MM.1S (cell line): ENCODE measurements at regions not wholly inside any gene's neighbourhood (a gene's known extent, or its start where the extent isn't known, plus 50 kb on each side); places are given as distances from the start of the nearest gene placed in this dataset.
"Not testable (repeated sequence)": the region's sequence is repeated elsewhere in the genome, so short reads cannot be mapped to it uniquely, and the experiment has no call there.

ENCODE experiments used
- DNase-seq: peaks from one replicate; pipeline ENCODE4 v3.0.0-alpha.2; 2015
- H2AFZ ChIP-seq: fragments of 300-600 bp; sonication (generic); 2 replicates; pipeline ENCODE4 v1.6.0; 2016; ENCODE audit warnings: antibody characterized with exemption, low read length
- H3F3A ChIP-seq: fragments of 300-600 bp; sonication (generic); 2 replicates; pipeline ENCODE4 v1.6.1; 2016; ENCODE audit warnings: mild to moderate bottlenecking, antibody characterized with exemption, low read length, moderate library complexity, mixed read lengths; ENCODE audit not compliant: insufficient read depth
- H3K27ac ChIP-seq: fragments of 300-600 bp; sonication (generic); 2 replicates; pipeline ENCODE4 v1.5.1; 2016; ENCODE audit warnings: mild to moderate bottlenecking, low read length
- H3K27me3 ChIP-seq: fragments of 300-600 bp; sonication (generic); replicated peaks from 2 replicates; pipeline ENCODE4 v1.6.0; 2016; ENCODE audit warnings: low read length; ENCODE audit not compliant: insufficient read depth
- H3K36me3 ChIP-seq: fragments of 300-600 bp; sonication (generic); replicated peaks from 2 replicates; pipeline ENCODE4 v1.6.1; 2016; ENCODE audit warnings: mild to moderate bottlenecking, low read length, mixed read lengths; ENCODE audit not compliant: insufficient read depth
- H3K4me1 ChIP-seq: fragments of 300-600 bp; sonication (generic); 2 replicates; pipeline ENCODE4 v1.6.1; 2016; ENCODE audit warnings: low read length, mixed read lengths
- H3K4me2 ChIP-seq: fragments of 300-600 bp; sonication (generic); 2 replicates; pipeline ENCODE4 v1.6.0; 2016; ENCODE audit warnings: low read depth, low read length
- H3K4me3 ChIP-seq: fragments of 300-600 bp; sonication (generic); 2 replicates; pipeline ENCODE4 v1.5.1; 2016; ENCODE audit warnings: low read length, mixed read lengths
- H3K79me2 ChIP-seq: fragments of 300-600 bp; sonication (generic); 2 replicates; pipeline ENCODE4 v1.6.1; 2016; ENCODE audit warnings: mixed run types, low read length, mixed read lengths
- H3K9ac ChIP-seq: fragments of 300-600 bp; sonication (generic); 2 replicates; pipeline ENCODE4 v1.6.1; 2016; ENCODE audit warnings: low read length, mixed read lengths
- H3K9me2 ChIP-seq: fragments of 300-600 bp; sonication (generic); replicated peaks from 2 replicates; pipeline ENCODE4 v1.6.1; 2016; ENCODE audit warnings: mild to moderate bottlenecking, low read length, mixed read lengths; ENCODE audit not compliant: insufficient read depth
- H3K9me3 ChIP-seq: fragments of 300-600 bp; sonication (generic); replicated peaks from 2 replicates; pipeline ENCODE4 v1.6.1; 2016; ENCODE audit warnings: mild to moderate bottlenecking, low read length, mixed read lengths; ENCODE audit not compliant: insufficient read depth
- H4K20me1 ChIP-seq: fragments of 300-600 bp; sonication (generic); 2 replicates; pipeline ENCODE4 v1.6.1; 2016; ENCODE audit warnings: mild to moderate bottlenecking, low read length, moderate library complexity, mixed read lengths; ENCODE audit not compliant: insufficient read depth
- EZH2 ChIP-seq: fragments of 300-600 bp; sonication (generic); optimal IDR thresholded peaks from 2 replicates; pipeline ENCODE3; 2017; ENCODE audit warnings: low read depth, mild to moderate bottlenecking, antibody characterized with exemption, low read length, mixed read lengths
- EZH2phosphoT487 ChIP-seq: fragments of 300-600 bp; sonication (generic); IDR thresholded peaks from 2 replicates; pipeline ENCODE4 v1.6.1; 2018; ENCODE audit warnings: antibody characterized with exemption, low read length
- TF ChIP-seq, protein P1 (sequence below): fragments of 300-600 bp; sonication (generic); IDR thresholded peaks from 2 replicates; pipeline ENCODE4 v1.5.1; 2016; ENCODE audit warnings: antibody characterized with exemption, low read length, mixed read lengths

DNA sequence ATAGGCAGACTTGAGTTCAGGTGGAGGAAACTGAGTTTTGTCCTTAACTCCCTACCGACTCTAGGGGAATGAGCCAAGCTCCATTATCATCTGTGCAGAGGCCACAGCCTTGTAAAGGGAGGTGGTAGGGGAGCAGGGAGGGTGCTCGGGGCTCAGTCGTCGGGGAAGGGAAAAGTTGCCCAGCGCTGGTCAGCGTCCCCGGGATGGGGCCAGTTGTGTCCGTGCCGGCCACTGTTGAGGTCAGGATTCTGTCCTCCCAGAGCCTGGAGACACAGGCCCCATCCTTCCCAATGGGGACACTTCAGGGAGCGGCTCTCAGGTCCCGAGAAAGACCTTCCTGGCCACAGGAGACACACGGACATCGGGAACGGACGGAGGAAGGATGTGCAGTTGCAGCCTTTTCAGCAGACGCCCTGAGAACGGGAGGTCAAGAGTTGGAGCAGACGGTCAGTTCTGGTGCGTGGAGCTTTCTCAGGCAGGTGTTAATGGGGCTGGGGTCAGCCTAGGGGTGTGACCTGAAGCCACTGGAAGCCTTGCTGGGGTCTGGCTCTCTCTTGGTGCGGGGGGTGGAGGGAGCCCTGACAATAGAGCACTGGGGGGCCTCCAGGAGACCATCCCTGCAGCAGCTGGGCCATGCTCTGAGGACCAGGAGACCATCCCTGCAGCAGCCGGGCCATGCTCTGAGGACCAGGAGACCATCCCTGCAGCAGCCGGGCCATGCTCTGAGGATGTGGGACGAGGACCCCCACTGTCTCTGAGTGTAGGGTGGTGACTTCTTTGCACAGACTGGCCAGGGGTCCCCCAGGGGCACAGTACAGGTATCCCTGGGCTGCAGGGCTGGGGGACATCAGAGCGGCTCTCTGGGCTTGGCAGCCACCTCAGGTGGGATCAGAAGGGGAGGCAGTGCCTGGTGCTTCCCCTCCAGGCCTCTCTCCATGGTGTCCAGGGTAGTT is 394.7 kb downstream of the TMEM121 start:
- DNase-seq, H3K79me2 ChIP-seq, H3K9me2 ChIP-seq, H2AFZ ChIP-seq, H3K9me3 ChIP-seq, H4K20me1 ChIP-seq, H3K4me2 ChIP-seq, H3K27ac ChIP-seq, H3K4me1 ChIP-seq, H3K36me3 ChIP-seq, H3K4me3 ChIP-seq, H3F3A ChIP-seq, H3K9ac ChIP-seq, H3K27me3 ChIP-seq: not testable (repeated sequence)

DNA sequence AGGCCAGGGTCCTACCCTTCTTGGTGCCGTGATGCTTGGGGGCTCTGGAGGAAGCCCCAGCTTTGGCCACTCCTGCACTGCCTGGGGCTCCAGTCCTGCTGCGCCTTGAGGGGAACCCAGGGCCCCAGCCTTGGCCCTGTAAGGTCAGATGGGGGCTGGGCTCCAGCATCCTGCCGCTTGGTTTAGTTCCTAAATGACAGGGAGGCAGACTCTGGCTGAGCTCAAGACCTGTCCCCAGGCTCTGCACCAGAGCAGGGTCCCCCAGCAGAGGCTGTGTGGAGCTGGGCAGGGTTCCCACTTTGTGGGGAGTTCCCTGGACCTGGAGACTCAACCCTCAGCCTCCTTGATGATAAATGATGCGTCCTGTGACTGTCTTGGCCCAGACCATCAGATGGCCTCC is 395.4 kb downstream of the TMEM121 start:
- H3K9me2 ChIP-seq, H3K79me2 ChIP-seq, DNase-seq, H4K20me1 ChIP-seq, H3K4me2 ChIP-seq, H3K27ac ChIP-seq, H3K4me3 ChIP-seq, H3K9me3 ChIP-seq, H3K4me1 ChIP-seq, H3K9ac ChIP-seq, H2AFZ ChIP-seq, H3K27me3 ChIP-seq, H3F3A ChIP-seq, H3K36me3 ChIP-seq: not testable (repeated sequence)

DNA sequence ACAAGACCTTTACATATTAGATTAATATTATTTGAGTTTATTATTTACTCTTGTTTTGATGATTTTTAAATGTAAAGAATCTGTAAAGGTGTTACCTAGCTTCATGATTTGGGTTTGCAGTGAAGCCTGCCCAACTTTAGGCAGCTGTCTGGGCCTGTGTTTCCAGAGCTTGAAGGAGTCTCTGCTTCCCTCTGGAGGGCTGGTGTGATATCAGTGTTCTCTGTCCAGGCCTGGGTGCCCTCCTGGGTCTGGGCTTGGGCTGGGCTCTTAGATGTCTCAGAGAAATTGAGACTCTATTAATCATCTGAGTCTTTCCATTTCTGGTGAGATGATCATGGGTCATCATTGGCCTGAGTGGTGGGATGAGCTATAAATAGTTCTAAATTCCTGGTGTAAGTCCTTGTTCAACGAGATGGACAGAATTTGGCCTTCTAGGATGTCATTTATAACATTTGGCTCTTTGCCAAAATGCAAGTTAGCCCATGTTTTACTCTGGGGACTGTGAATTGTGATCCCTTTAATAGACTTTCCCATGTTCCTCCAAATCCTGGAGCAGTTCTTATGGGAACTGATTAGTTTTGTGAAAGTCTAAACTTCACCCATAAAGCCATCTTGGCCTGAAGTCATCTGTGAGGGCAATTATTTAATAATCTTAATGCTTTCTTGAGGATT is 397.3 kb downstream of the TMEM121 start:
- not testable (repeated sequence) for H3K4me3 ChIP-seq, DNase-seq, H3K9me2 ChIP-seq, H3K27me3 ChIP-seq, H4K20me1 ChIP-seq, H3K4me1 ChIP-seq, H3K79me2 ChIP-seq, H2AFZ ChIP-seq, H3K27ac ChIP-seq, H3K4me2 ChIP-seq, H3F3A ChIP-seq, H3K9me3 ChIP-seq, H3K36me3 ChIP-seq, H3K9ac ChIP-seq

DNA sequence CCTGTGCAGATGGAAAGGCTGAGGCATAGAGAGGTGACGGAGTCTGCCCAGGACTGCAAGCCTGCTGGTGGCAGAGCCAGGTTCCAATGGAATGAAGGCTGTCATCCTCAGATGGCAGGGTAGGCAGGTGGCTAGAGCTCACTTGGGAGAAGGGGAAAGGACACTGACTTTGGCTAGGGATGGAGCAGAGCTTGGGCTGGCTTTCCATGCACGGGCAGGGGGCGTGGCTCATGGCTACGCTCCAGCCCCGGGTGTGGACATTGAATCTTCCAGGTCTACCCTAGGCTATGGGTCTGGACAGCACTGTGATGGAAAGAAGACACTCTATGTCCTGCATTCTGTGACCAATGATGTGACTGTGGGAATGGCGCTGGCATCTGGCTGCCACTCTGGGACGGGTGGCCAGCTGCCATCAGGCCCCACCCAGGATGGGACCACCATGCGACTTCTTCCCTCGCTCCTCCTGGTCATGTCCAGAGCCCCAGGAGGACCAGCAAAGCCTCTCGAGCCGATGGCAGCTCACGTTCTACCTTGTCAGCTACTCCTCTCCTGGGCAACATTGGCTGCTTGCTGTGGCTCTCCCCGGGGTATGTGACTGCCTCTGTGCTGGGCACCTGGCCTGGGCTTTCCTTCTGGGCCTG is 398.7 kb downstream of the TMEM121 start:
- no peaks in the 10 kb centered on the region for H4K20me1 ChIP-seq
- H3K36me3 ChIP-seq, result no peaks in the 10 kb centered on the region
- H3K4me3 ChIP-seq, result no peak overlapping the region
- no peaks in the 10 kb centered on the region for H3K4me1 ChIP-seq
- no peak overlapping the region for H3K4me2 ChIP-seq
- no peaks in the 10 kb centered on the region for H3K9me2 ChIP-seq
- TF ChIP-seq, protein P1, sequence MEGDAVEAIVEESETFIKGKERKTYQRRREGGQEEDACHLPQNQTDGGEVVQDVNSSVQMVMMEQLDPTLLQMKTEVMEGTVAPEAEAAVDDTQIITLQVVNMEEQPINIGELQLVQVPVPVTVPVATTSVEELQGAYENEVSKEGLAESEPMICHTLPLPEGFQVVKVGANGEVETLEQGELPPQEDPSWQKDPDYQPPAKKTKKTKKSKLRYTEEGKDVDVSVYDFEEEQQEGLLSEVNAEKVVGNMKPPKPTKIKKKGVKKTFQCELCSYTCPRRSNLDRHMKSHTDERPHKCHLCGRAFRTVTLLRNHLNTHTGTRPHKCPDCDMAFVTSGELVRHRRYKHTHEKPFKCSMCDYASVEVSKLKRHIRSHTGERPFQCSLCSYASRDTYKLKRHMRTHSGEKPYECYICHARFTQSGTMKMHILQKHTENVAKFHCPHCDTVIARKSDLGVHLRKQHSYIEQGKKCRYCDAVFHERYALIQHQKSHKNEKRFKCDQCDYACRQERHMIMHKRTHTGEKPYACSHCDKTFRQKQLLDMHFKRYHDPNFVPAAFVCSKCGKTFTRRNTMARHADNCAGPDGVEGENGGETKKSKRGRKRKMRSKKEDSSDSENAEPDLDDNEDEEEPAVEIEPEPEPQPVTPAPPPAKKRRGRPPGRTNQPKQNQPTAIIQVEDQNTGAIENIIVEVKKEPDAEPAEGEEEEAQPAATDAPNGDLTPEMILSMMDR, result no peak
- no peak for TF ChIP-seq EZH2phosphoT487
- TF ChIP-seq EZH2, result no peak
- no peak overlapping the region for H3K9ac ChIP-seq
- H3K79me2 ChIP-seq, result no peaks in the 10 kb centered on the region
- H3K27ac ChIP-seq, result no peak overlapping the region
- H3K9me3 ChIP-seq, result no peaks in the 10 kb centered on the region
- no peaks in the 10 kb centered on the region for H3K27me3 ChIP-seq
- no peak overlapping the region for H2AFZ ChIP-seq
- no peaks in the 10 kb centered on the region for H3F3A ChIP-seq
- DNase-seq, result no peak
